ENCODE measurements at regions not wholly inside any gene's neighbourhood (a gene's known extent, or its start where the extent isn't known, plus 50 kb on each side); places are given as distances from the start of the nearest gene placed in this dataset.

- Histone ChIP-seq H3K27ac (ENCODE audit: low read length) (no peak overlapping the region), H3K9me3 (ENCODE audit: control insufficient read depth in 1 of 2, low read length in 2 of 2) (no peaks in the 10 kb centered on the region), H3K4me3 (ENCODE audit: low read depth in 1 of 2, low read length in 2 of 2) (no peak overlapping the region), H3K4me1 (ENCODE audit: control insufficient read depth in 1 of 2, insufficient read depth in 2 of 2, low read length in 2 of 2) (no peaks in the 10 kb centered on the region), H3K27me3 (ENCODE audit: low read depth, low read length) (no peaks in the 10 kb centered on the region), H3K36me3 (ENCODE audit: control insufficient read depth in 1 of 2, insufficient read depth in 2 of 2, low read length in 2 of 2) (no peaks in the 10 kb centered on the region)
These were observed 234.0 kb downstream of the SPTSSA start for GRCh38 chr14:34227834-34228649.

- Histone ChIP-seq H3K36me3 (ENCODE audit: control insufficient read depth in 1 of 2, insufficient read depth in 2 of 2, low read length in 2 of 2) (no peaks in the 10 kb centered on the region), H3K9me3 (ENCODE audit: control insufficient read depth in 1 of 2, low read length in 2 of 2) (no peaks in the 10 kb centered on the region), H3K27me3 (ENCODE audit: low read depth, low read length) (no peaks in the 10 kb centered on the region), H3K4me3 (ENCODE audit: low read depth in 1 of 2, low read length in 2 of 2) (no peak overlapping the region), H3K4me1 (ENCODE audit: control insufficient read depth in 1 of 2, insufficient read depth in 2 of 2, low read length in 2 of 2) (peaks cover 0 to 7% of the 10 kb centered on the region in 2 donors), H3K27ac (ENCODE audit: low read length) (no peak overlapping the region)
These were observed 237.8 kb downstream of the SPTSSA start for GRCh38 chr14:34224221-34224620.

DNA sequence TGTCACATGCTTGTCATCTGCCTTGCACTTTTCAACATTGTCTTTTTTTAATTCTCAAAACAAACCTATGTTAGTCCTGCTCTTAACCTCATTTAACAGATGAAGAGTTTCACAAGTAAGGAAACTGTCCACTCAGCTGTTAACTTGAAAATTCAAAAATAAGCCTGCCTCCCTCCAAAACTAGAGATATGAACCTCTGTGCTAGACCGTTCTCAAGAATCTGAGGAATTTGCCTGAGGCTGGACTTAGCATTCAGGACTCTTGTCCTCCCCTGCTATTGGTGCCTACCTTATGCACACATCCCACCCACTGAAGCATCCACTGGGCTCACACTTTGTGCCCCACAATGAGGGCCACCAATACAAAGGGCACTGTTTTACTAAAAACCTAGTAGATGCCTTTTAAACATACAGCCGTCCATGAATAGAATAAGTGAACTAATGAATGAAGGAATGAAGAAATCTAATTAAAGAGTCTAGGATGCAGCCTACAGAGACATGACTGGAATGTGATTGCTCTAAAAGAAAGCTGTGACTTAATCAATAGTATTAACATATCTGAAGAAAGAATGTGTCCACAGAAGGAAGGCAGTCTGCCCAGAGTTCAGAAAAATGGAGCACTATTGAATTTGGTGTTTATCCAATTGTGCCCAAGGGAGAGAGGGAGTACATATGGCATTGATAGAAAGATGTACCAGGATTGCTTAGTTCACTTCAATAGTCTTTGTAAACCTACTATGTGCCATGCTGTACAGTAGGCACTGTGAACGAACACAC is 238.5 kb downstream of the SPTSSA start:
- H3K4me3 ChIP-seq (ENCODE audit: low read depth in 1 of 2, low read length in 2 of 2), result no peak overlapping the region
- no peak overlapping the region for H3K27ac ChIP-seq (ENCODE audit: low read length)
- no peaks in the 10 kb centered on the region for H3K27me3 ChIP-seq (ENCODE audit: low read depth, low read length)
- peaks cover 0 to 7% of the 10 kb centered on the region in 2 donors for H3K4me1 ChIP-seq (ENCODE audit: control insufficient read depth in 1 of 2, insufficient read depth in 2 of 2, low read length in 2 of 2)
- H3K9me3 ChIP-seq (ENCODE audit: control insufficient read depth in 1 of 2, low read length in 2 of 2), result no peaks in the 10 kb centered on the region
- no peaks in the 10 kb centered on the region for H3K36me3 ChIP-seq (ENCODE audit: control insufficient read depth in 1 of 2, insufficient read depth in 2 of 2, low read length in 2 of 2)

DNA sequence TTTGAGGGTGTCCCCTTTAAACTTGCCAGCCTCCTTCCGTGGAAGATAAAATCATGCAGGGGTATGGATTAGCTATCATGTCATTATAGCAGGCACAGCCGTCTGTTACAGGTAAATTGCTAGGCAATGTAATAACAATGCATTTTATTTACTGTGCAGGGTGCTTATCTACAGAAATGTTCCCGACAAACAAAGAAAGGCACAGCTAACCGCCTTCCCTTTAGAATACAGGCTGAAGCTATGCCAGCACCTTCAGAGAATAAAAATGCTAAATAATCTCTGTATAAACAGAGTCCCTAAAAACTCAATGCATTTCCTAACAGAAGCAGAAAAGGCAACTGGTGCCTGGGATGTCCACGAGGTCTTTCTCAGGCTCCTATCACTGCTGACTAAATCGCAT is 239.2 kb downstream of the SPTSSA start:
- no peaks in the 10 kb centered on the region for H3K27me3 ChIP-seq (ENCODE audit: low read depth, low read length)
- H3K4me3 ChIP-seq (ENCODE audit: low read depth in 1 of 2, low read length in 2 of 2), result no peak overlapping the region
- H3K9me3 ChIP-seq (ENCODE audit: control insufficient read depth in 1 of 2, low read length in 2 of 2), result no peaks in the 10 kb centered on the region

GRCh38 chr14:34222122-34222521 is 239.9 kb downstream of the SPTSSA start:
- H3K4me1 ChIP-seq (ENCODE audit: control insufficient read depth in 1 of 2, insufficient read depth in 2 of 2, low read length in 2 of 2), result peaks cover 0 to 7% of the 10 kb centered on the region in 2 donors
- H3K27me3 ChIP-seq (ENCODE audit: low read depth, low read length), result no peaks in the 10 kb centered on the region
- H3K9me3 ChIP-seq (ENCODE audit: control insufficient read depth in 1 of 2, low read length in 2 of 2), result no peaks in the 10 kb centered on the region
- H3K4me3 ChIP-seq (ENCODE audit: low read depth in 1 of 2, low read length in 2 of 2), result no peak overlapping the region
- no peaks in the 10 kb centered on the region for H3K36me3 ChIP-seq (ENCODE audit: control insufficient read depth in 1 of 2, insufficient read depth in 2 of 2, low read length in 2 of 2)
- H3K27ac ChIP-seq (ENCODE audit: low read length), result no peak overlapping the region

More for the DNA sequence above, 239.2 kb downstream of the SPTSSA start:
- no peak overlapping the region for H3K27ac ChIP-seq (ENCODE audit: low read length)
- peaks cover 0 to 7% of the 10 kb centered on the region in 2 donors for H3K4me1 ChIP-seq (ENCODE audit: control insufficient read depth in 1 of 2, insufficient read depth in 2 of 2, low read length in 2 of 2)
- H3K36me3 ChIP-seq (ENCODE audit: control insufficient read depth in 1 of 2, insufficient read depth in 2 of 2, low read length in 2 of 2), result no peaks in the 10 kb centered on the region

DNA sequence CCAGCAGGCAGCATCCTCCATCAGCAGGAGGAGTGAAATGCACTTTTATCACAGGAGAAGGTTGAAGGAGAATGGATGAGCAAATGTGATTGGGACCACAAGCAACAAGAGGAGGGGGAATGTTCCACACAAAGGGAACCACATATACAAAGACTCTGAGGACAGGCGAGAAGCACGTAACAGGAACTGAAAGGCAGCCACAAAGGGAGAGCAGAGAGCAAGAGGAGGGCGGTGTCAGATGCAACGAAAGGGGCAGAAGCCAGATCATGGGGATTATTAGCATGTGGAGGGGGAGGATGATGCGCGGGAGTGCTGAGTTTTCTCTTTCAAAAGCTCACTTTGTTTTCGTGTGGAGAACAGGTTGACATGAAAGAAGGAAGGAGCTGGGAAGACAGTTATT is 241.1 kb downstream of the SPTSSA start:
- no peaks in the 10 kb centered on the region for H3K27me3 ChIP-seq (ENCODE audit: low read depth, low read length)
- H3K9me3 ChIP-seq (ENCODE audit: control insufficient read depth in 1 of 2, low read length in 2 of 2), result no peaks in the 10 kb centered on the region
- no peaks in the 10 kb centered on the region for H3K36me3 ChIP-seq (ENCODE audit: control insufficient read depth in 1 of 2, insufficient read depth in 2 of 2, low read length in 2 of 2)
- peaks cover 0 to 7% of the 10 kb centered on the region in 2 donors for H3K4me1 ChIP-seq (ENCODE audit: control insufficient read depth in 1 of 2, insufficient read depth in 2 of 2, low read length in 2 of 2)
- H3K27ac ChIP-seq (ENCODE audit: low read length), result no peak overlapping the region
- no peak overlapping the region for H3K4me3 ChIP-seq (ENCODE audit: low read depth in 1 of 2, low read length in 2 of 2)

DNA sequence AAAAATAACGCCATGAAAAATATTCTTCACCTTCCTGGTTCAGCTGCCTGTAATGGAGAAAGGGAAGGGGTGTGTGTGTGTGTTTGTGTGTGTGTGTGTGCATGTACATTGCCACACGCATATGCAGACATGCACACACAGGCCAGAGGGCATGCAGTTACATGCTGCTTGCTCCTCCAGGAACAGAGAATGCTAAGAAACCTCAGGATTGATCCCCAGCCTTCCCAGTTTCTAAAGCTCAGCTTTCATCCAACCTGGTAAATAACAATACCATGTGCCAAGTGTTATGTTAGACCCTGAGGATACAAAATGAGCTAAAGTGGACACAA is 241.7 kb downstream of the SPTSSA start:
- H3K4me1 ChIP-seq (ENCODE audit: control insufficient read depth in 1 of 2, insufficient read depth in 2 of 2, low read length in 2 of 2), result peaks cover 0 to 7% of the 10 kb centered on the region in 2 donors
- no peak overlapping the region for H3K27ac ChIP-seq (ENCODE audit: low read length)
- H3K4me3 ChIP-seq (ENCODE audit: low read depth in 1 of 2, low read length in 2 of 2), result no peak overlapping the region
- no peaks in the 10 kb centered on the region for H3K9me3 ChIP-seq (ENCODE audit: control insufficient read depth in 1 of 2, low read length in 2 of 2)
- H3K27me3 ChIP-seq (ENCODE audit: low read depth, low read length), result no peaks in the 10 kb centered on the region
- H3K36me3 ChIP-seq (ENCODE audit: control insufficient read depth in 1 of 2, insufficient read depth in 2 of 2, low read length in 2 of 2), result no peaks in the 10 kb centered on the region

DNA sequence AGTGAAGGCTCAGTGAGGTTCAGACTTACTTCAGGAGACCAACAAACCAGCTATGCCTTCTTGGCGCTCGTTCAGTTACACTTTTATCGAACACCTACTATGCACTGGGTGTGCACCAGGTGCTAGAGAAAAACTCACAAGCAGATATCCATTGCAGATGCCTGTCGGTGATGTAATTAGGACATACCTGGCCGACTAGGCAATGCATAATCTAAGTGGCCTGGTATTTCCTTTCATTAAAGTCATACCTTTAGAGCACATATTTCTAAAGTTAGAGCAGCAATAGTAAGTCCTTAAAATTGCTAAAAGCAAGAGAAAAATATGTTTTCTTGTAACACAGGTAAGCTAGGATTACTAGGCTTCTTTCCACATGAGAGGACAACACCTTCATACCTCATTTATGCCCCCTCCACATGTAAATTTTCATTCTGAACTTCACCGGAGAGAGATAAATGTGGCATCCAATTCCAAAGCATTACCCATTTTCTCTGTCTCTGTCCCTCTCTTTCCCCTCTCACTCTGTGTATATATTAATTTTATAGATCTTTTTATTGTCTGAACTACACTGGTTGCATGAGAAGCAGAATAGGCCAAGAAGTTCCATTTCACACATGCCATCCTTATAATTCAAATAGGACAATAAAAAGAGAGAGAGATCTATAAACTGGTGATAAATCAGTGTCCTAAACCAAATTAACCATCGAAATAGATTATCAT is 242.2 kb downstream of the SPTSSA start:
- Histone ChIP-seq H3K27me3 (ENCODE audit: low read depth, low read length) (no peaks in the 10 kb centered on the region), H3K4me1 (ENCODE audit: control insufficient read depth in 1 of 2, insufficient read depth in 2 of 2, low read length in 2 of 2) (peaks cover 0 to 7% of the 10 kb centered on the region in 2 donors)

DNA sequence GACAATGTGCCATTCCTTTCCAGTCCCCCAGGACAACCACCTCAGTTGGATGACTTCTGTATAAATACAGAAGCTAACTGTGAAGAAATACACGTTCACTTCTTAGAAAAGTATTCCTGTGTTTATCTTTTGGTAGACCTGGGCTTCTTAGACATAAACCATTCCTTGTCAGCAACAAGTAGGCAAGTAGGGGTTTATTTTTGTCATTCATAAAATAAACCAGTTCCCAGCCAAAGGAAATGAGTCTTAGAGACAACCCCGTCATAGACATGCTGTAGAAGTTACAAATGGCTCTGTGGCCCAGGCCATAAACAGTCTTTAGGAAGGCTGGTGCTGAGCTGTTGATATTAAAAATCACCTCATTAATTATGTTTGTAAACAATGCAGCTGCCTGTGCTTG is 243.2 kb downstream of the SPTSSA start:
- H3K4me1 ChIP-seq (ENCODE audit: control insufficient read depth in 1 of 2, insufficient read depth in 2 of 2, low read length in 2 of 2), result peaks cover 0 to 7% of the 10 kb centered on the region in 2 donors
- H3K36me3 ChIP-seq (ENCODE audit: control insufficient read depth in 1 of 2, insufficient read depth in 2 of 2, low read length in 2 of 2), result no peaks in the 10 kb centered on the region
- H3K4me3 ChIP-seq (ENCODE audit: low read depth in 1 of 2, low read length in 2 of 2), result no peak overlapping the region
- no peaks in the 10 kb centered on the region for H3K27me3 ChIP-seq (ENCODE audit: low read depth, low read length)
- H3K27ac ChIP-seq (ENCODE audit: low read length), result peak overlapping the region; percentile 40
- no peaks in the 10 kb centered on the region for H3K9me3 ChIP-seq (ENCODE audit: control insufficient read depth in 1 of 2, low read length in 2 of 2)

More for the DNA sequence above, 242.2 kb downstream of the SPTSSA start:
- Histone ChIP-seq H3K27ac (ENCODE audit: low read length) (no peak overlapping the region), H3K36me3 (ENCODE audit: control insufficient read depth in 1 of 2, insufficient read depth in 2 of 2, low read length in 2 of 2) (no peaks in the 10 kb centered on the region), H3K4me3 (ENCODE audit: low read depth in 1 of 2, low read length in 2 of 2) (no peak overlapping the region), H3K9me3 (ENCODE audit: control insufficient read depth in 1 of 2, low read length in 2 of 2) (no peaks in the 10 kb centered on the region)

DNA sequence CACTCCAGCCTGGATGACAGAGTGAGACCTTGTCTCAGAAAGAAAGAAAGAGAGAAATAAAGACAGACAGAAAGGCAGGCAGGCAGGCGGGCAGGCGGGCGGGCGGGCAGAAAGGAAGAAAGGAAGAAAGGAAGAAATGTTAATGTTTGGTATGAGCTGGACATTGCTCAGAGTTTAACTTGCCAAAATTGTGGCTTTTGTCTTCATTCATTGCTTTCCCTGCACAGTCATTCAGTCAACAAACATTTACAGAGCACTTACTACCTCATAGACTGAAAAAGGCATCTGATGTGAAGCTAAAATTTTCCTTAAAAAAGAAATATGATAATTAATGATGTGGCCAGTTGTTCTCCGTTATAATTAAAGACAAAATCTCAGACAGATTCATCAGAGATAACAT is 247.1 kb downstream of the SPTSSA start:
- Histone ChIP-seq H3K9me3 (ENCODE audit: control insufficient read depth in 1 of 2, low read length in 2 of 2) (no peaks in the 10 kb centered on the region), H3K27me3 (ENCODE audit: low read depth, low read length) (no peaks in the 10 kb centered on the region), H3K4me1 (ENCODE audit: control insufficient read depth in 1 of 2, insufficient read depth in 2 of 2, low read length in 2 of 2) (no peaks in the 10 kb centered on the region), H3K36me3 (ENCODE audit: control insufficient read depth in 1 of 2, insufficient read depth in 2 of 2, low read length in 2 of 2) (no peaks in the 10 kb centered on the region), H3K4me3 (ENCODE audit: low read depth in 1 of 2, low read length in 2 of 2) (no peak overlapping the region), H3K27ac (ENCODE audit: low read length) (no peak overlapping the region)

DNA sequence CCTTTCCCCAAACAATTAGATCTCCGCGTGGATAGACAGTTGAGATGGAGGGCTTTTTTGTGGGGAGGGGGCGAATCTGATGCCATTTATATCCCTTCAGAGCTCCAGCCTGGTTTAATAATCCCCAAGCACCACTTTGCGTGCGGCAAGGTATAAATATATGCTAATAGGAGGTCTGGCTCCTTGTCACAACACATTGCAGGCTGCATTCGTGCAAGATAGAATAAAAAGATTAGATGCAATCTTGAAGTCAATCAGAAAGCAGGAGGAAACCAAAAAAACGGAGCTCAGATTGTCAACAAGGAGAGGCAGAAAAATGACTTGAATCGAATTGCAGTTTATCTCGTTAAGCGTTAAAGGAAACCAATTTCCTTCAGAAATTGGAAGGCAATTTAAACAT is 248.7 kb downstream of the SPTSSA start:
- Histone ChIP-seq H3K36me3 (ENCODE audit: control insufficient read depth in 1 of 2, insufficient read depth in 2 of 2, low read length in 2 of 2) (no peaks in the 10 kb centered on the region), H3K27me3 (ENCODE audit: low read depth, low read length) (no peaks in the 10 kb centered on the region), H3K4me1 (ENCODE audit: control insufficient read depth in 1 of 2, insufficient read depth in 2 of 2, low read length in 2 of 2) (no peaks in the 10 kb centered on the region), H3K9me3 (ENCODE audit: control insufficient read depth in 1 of 2, low read length in 2 of 2) (no peaks in the 10 kb centered on the region), H3K27ac (ENCODE audit: low read length) (no peak overlapping the region), H3K4me3 (ENCODE audit: low read depth in 1 of 2, low read length in 2 of 2) (no peak overlapping the region)

Data from muscle layer of duodenum (tissue), 2 donors.